Neural progenitor cell (in vitro differentiated cells): ENCODE measurements at regions not wholly inside any gene's neighbourhood (a gene's known extent, or its start where the extent isn't known, plus 50 kb on each side); places are given as distances from the start of the nearest gene placed in this dataset.

Experiments
- DNase-seq: peaks from one replicate; pipeline ENCODE4 v3.0.0-alpha.2; 2016; ENCODE audit warnings: low spot score
- H2AFZ ChIP-seq: fragments of 200-600 bp; sonication (generic); replicated peaks from 2 replicates; pipeline ENCODE4 v1.6.1; 2016; ENCODE audit warnings: antibody characterized with exemption
- H3F3A ChIP-seq: fragments of 200-600 bp; sonication (generic); 2 replicates; pipeline ENCODE4 v1.6.1; 2016; ENCODE audit warnings: antibody characterized with exemption, low read depth
- H3K27ac ChIP-seq: fragments of 200-600 bp; sonication (generic); 2 replicates; pipeline ENCODE4 v1.5.1; 2016; ENCODE audit warnings: mild to moderate bottlenecking
- H3K27me3 ChIP-seq: fragments of 200-600 bp; sonication (generic); 2 replicates; pipeline ENCODE4 v1.6.1; 2016; ENCODE audit warnings: mild to moderate bottlenecking, moderate library complexity
- H3K36me3 ChIP-seq: fragments of 200-600 bp; sonication (generic); 2 replicates; pipeline ENCODE4 v1.5.1; 2016
- H3K4me1 ChIP-seq: fragments of 200-600 bp; sonication (generic); 2 replicates; pipeline ENCODE4 v1.6.1; 2016; ENCODE audit warnings: mixed run types
- H3K4me2 ChIP-seq: fragments of 200-600 bp; sonication (generic); 2 replicates; pipeline ENCODE4 v1.6.1; 2016
- H3K4me3 ChIP-seq: fragments of 200-600 bp; sonication (generic); 2 replicates; pipeline ENCODE4 v1.5.1; 2016
- H3K79me2 ChIP-seq: fragments of 200-600 bp; sonication (generic); 2 replicates; pipeline ENCODE4 v1.6.1; 2016; ENCODE audit warnings: low read depth
- H3K9ac ChIP-seq: fragments of 200-600 bp; sonication (generic); 2 replicates; pipeline ENCODE4 v1.6.1; 2016
- H3K9me3 ChIP-seq: fragments of 200-600 bp; sonication (generic); 2 replicates; pipeline ENCODE4 v1.5.1; 2016; ENCODE audit warnings: low read depth
- H4K20me1 ChIP-seq: fragments of 200-600 bp; sonication (generic); 2 replicates; pipeline ENCODE4 v1.6.1; 2016; ENCODE audit warnings: low read depth
- H3K27ac Mint-ChIP-seq: 3 replicates; pipeline ENCODE4 v1.8.0; 2021; ENCODE audit warnings: mixed read lengths
- H3K27me3 Mint-ChIP-seq: 2 replicates; pipeline ENCODE4 v1.8.0; 2022; ENCODE audit warnings: low read depth, mild to moderate bottlenecking, inconsistent platforms, moderate library complexity, mixed read lengths; ENCODE audit not compliant: insufficient read depth
- H3K36me3 Mint-ChIP-seq: 3 replicates; pipeline ENCODE4 v1.8.0; 2021; ENCODE audit warnings: mixed read lengths
- H3K4me1 Mint-ChIP-seq: 3 replicates; pipeline ENCODE4 v1.8.0; 2021; ENCODE audit warnings: mixed read lengths
- H3K4me3 Mint-ChIP-seq: 3 replicates; pipeline ENCODE4 v1.8.0; 2021; ENCODE audit warnings: mild to moderate bottlenecking, moderate library complexity, mixed read lengths
- H3K9me3 Mint-ChIP-seq: 3 replicates; pipeline ENCODE4 v1.8.0; 2020; ENCODE audit warnings: mixed read lengths
- CTCF ChIP-seq: fragments of 200-600 bp; sonication (generic); IDR thresholded peaks from 2 replicates; pipeline ENCODE4 v1.5.1; 2017; ENCODE audit warnings: antibody characterized with exemption, mild to moderate bottlenecking
- EZH2 ChIP-seq: fragments of 200-600 bp; sonication (generic); IDR thresholded peaks from 2 replicates; pipeline ENCODE4 v1.6.1; 2017; ENCODE audit warnings: antibody characterized with exemption, mild to moderate bottlenecking, moderate library complexity
- EZH2phosphoT487 ChIP-seq: fragments of 200-600 bp; sonication (generic); IDR thresholded peaks from 2 replicates; pipeline ENCODE4 v1.6.1; 2017; ENCODE audit warnings: antibody characterized with exemption

- Mint-ChIP-seq H3K27ac (no peak overlapping the region), H3K36me3 (no peaks in the 10 kb centered on the region), H3K27me3 (peaks cover 20% of the 10 kb centered on the region), H3K9me3 (no peaks in the 10 kb centered on the region), H3K4me1 (peaks cover 23% of the 10 kb centered on the region), H3K4me3 (no peak overlapping the region)
- Histone ChIP-seq H3K27me3 (no peaks in the 10 kb centered on the region), H2AFZ (no peak overlapping the region), H3F3A (peaks cover 9% of the 10 kb centered on the region), H3K4me2 (peak overlapping the region; percentile 43), H3K9me3 (no peaks in the 10 kb centered on the region), H3K79me2 (no peaks in the 10 kb centered on the region), H3K36me3 (no peaks in the 10 kb centered on the region), H3K27ac (no peak overlapping the region), H3K4me3 (no peak overlapping the region), H3K9ac (no peak overlapping the region), H3K4me1 (peaks cover 41% of the 10 kb centered on the region), H4K20me1 (no peaks in the 10 kb centered on the region)
- no peak for TF ChIP-seq CTCF
- no peak for TF ChIP-seq EZH2phosphoT487
- no peak for TF ChIP-seq EZH2
- DNase-seq = peak; percentile 61
These were observed 247.6 kb downstream of the MEIS1 start for GRCh38 chr2:66682476-66682875.

GRCh38 chr2:66683064-66683463 lies 248.1 kb downstream of the MEIS1 start:
- no peaks in the 10 kb centered on the region for H3K9me3 ChIP-seq
- H3F3A ChIP-seq = peaks cover 9% of the 10 kb centered on the region
- no peak overlapping the region for H3K9ac ChIP-seq
- Mint-ChIP-seq H3K4me1 (peaks cover 23% of the 10 kb centered on the region), H3K27me3 (peaks cover 18% of the 10 kb centered on the region), H3K9me3 (no peaks in the 10 kb centered on the region), H3K27ac (no peak overlapping the region), H3K36me3 (no peaks in the 10 kb centered on the region), H3K4me3 (no peak overlapping the region)
- H3K27ac ChIP-seq = no peak overlapping the region
- H3K4me1 ChIP-seq = peaks cover 41% of the 10 kb centered on the region
- H3K79me2 ChIP-seq = no peaks in the 10 kb centered on the region
- no peaks in the 10 kb centered on the region for H3K36me3 ChIP-seq
- no peaks in the 10 kb centered on the region for H3K27me3 ChIP-seq
- DNase-seq = no peak
- no peaks in the 10 kb centered on the region for H4K20me1 ChIP-seq
- H2AFZ ChIP-seq = no peak overlapping the region
- no peak overlapping the region for H3K4me3 ChIP-seq
- H3K4me2 ChIP-seq = peak overlapping the region; percentile 43
- TF ChIP-seq EZH2 (no peak), EZH2phosphoT487 (no peak), CTCF (no peak)

GRCh38 chr2:66683599-66683998 lies 248.7 kb downstream of the MEIS1 start:
- Histone ChIP-seq H3K4me3 (no peak overlapping the region), H3K27me3 (no peaks in the 10 kb centered on the region), H3K9ac (no peak overlapping the region), H3K36me3 (no peaks in the 10 kb centered on the region), H3K4me1 (peaks cover 36% of the 10 kb centered on the region), H3K27ac (no peak overlapping the region), H3K9me3 (no peaks in the 10 kb centered on the region), H3K79me2 (no peaks in the 10 kb centered on the region), H2AFZ (no peak overlapping the region), H3F3A (peaks cover 9% of the 10 kb centered on the region), H4K20me1 (no peaks in the 10 kb centered on the region), H3K4me2 (no peak overlapping the region)
- Mint-ChIP-seq H3K27ac (no peak overlapping the region), H3K27me3 (peaks cover 16% of the 10 kb centered on the region), H3K9me3 (no peaks in the 10 kb centered on the region), H3K4me3 (no peak overlapping the region), H3K4me1 (peaks cover 20% of the 10 kb centered on the region), H3K36me3 (no peaks in the 10 kb centered on the region)
- TF ChIP-seq EZH2 (no peak), CTCF (no peak), EZH2phosphoT487 (no peak)
- DNase-seq = no peak
